ENCODE measurements at regions not wholly inside any gene's neighbourhood (a gene's known extent, or its start where the extent isn't known, plus 50 kb on each side); places are given as distances from the start of the nearest gene placed in this dataset.

GRCh38 chr2:126766295-126766968 lies 110.5 kb downstream of the GYPC start:
- Histone ChIP-seq H3K4me1 (no peaks in the 10 kb centered on the region), H3K27ac (no peak overlapping the region), H3K4me3 (no peak overlapping the region), H3K27me3 (no peaks in the 10 kb centered on the region), H3K9me3 (no peaks in the 10 kb centered on the region), H3K36me3 (replicated peaks in 1 of 2; ENCODE audit: insufficient read depth in 1 of 2, low read depth in 2 of 2) (no peaks in the 10 kb centered on the region)
- intact Hi-C loops (cut with DNase I) = no loop called here
- TF ChIP-seq, protein P1, sequence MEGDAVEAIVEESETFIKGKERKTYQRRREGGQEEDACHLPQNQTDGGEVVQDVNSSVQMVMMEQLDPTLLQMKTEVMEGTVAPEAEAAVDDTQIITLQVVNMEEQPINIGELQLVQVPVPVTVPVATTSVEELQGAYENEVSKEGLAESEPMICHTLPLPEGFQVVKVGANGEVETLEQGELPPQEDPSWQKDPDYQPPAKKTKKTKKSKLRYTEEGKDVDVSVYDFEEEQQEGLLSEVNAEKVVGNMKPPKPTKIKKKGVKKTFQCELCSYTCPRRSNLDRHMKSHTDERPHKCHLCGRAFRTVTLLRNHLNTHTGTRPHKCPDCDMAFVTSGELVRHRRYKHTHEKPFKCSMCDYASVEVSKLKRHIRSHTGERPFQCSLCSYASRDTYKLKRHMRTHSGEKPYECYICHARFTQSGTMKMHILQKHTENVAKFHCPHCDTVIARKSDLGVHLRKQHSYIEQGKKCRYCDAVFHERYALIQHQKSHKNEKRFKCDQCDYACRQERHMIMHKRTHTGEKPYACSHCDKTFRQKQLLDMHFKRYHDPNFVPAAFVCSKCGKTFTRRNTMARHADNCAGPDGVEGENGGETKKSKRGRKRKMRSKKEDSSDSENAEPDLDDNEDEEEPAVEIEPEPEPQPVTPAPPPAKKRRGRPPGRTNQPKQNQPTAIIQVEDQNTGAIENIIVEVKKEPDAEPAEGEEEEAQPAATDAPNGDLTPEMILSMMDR (IDR thresholded peaks at IDR 0.05) = no peak
- TF ChIP-seq POLR2A (IDR thresholded peaks at IDR 0.05) = no peak
- no peak for ATAC-seq
- DNase-seq = no peak
- WGBS, 2 donors = 57 to 67% methylated on average over 6 of the region's 7 CpGs

DNA sequence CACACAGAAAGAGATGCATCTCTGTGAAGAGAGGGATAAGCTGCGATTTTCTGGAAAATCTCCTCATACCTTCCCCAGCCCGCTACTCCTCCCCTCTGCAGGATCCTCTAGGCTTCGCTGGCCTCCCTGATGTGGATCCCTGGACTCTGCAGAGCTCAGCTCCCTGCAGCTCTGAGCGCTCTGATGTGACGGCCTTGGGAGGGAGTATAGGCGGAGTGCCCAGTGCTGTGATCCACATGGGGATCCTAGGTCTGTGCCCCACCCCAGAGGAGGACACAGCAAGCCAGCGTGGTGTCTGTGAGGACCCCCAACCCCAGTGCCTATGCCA lies 111.0 kb downstream of the GYPC start:
- Histone ChIP-seq H3K27me3 (no peaks in the 10 kb centered on the region), H3K4me3 (no peak overlapping the region), H3K4me1 (no peaks in the 10 kb centered on the region), H3K9me3 (no peaks in the 10 kb centered on the region), H3K27ac (no peak overlapping the region), H3K36me3 (replicated peaks in 1 of 2; ENCODE audit: insufficient read depth in 1 of 2, low read depth in 2 of 2) (no peaks in the 10 kb centered on the region)
- 57 to 59% methylated on average over 6 to 7 of the region's 7 CpGs for WGBS, 2 donors
- no peak for DNase-seq
- no peak for ATAC-seq
- intact Hi-C loops (cut with DNase I) = no loop called here
- TF ChIP-seq POLR2A (IDR thresholded peaks at IDR 0.05) = no peak
- TF ChIP-seq, protein P1 (IDR thresholded peaks at IDR 0.05) = no peak

- no peaks in the 10 kb centered on the region for H3K27me3 ChIP-seq
- 54 to 57% methylated on average over 3 of the region's 3 CpGs for WGBS, 2 donors
These were observed 113.2 kb downstream of the GYPC start for GRCh38 chr2:126769118-126769517.

DNA sequence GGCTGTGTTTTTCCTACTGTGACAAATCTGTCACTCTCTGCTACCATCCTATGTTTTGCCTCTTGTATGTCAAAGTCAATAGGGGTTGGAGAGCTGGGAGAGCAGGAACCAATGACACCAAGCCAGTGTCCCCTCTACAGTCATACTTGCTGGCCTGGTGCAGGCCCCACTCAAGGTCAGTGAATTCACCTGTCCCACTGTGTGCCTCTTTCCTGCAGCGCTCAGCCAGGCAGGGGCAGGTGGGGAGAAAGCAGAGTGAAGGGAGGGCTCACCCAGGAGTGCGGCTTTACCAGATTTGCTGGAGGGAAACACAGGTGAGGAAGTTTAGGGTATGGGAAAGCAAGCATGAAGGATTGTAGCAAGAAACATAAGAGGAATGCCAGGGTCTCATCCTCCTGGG lies 114.5 kb downstream of the GYPC start:
- H3K36me3 ChIP-seq (replicated peaks in 1 of 2; ENCODE audit: insufficient read depth in 1 of 2, low read depth in 2 of 2) = no peaks in the 10 kb centered on the region
- DNase-seq (no peak), ATAC-seq (no peak)
- H3K27me3 ChIP-seq = no peaks in the 10 kb centered on the region
- H3K9me3 ChIP-seq = no peaks in the 10 kb centered on the region
- TF ChIP-seq, protein P1 (IDR thresholded peaks at IDR 0.05) = no peak
- no peak for TF ChIP-seq POLR2A (IDR thresholded peaks at IDR 0.05)
- no peak overlapping the region for H3K4me3 ChIP-seq
- WGBS, 2 donors = 78 to 88% methylated on average over 2 of the region's 2 CpGs
- intact Hi-C loops (cut with DNase I) = loop anchor here (10.0 kb wide), 1 partner anchor 236 kb away; no protein-coding TSS in a partner anchor
- H3K4me1 ChIP-seq = no peaks in the 10 kb centered on the region
- no peak overlapping the region for H3K27ac ChIP-seq

More at GRCh38 chr2:126769118-126769517, 113.2 kb downstream of the GYPC start:
- Histone ChIP-seq H3K36me3 (replicated peaks in 1 of 2; ENCODE audit: insufficient read depth in 1 of 2, low read depth in 2 of 2) (no peaks in the 10 kb centered on the region), H3K27ac (no peak overlapping the region), H3K4me3 (no peak overlapping the region), H3K9me3 (no peaks in the 10 kb centered on the region), H3K4me1 (no peaks in the 10 kb centered on the region)
- intact Hi-C loops (cut with DNase I) = no loop called here
- TF ChIP-seq, protein P1 (IDR thresholded peaks at IDR 0.05) = no peak
- TF ChIP-seq POLR2A (IDR thresholded peaks at IDR 0.05) = no peak
- DNase-seq (peak in 1 of 4 donors; percentile 3), ATAC-seq (no peak)

- DNase-seq = peak in 1 of 4 donors; percentile 3
- H3K4me1 ChIP-seq = no peaks in the 10 kb centered on the region
- no peak overlapping the region for H3K4me3 ChIP-seq
- no peaks in the 10 kb centered on the region for H3K9me3 ChIP-seq
- no peaks in the 10 kb centered on the region for H3K27me3 ChIP-seq
- no peak for ATAC-seq
- intact Hi-C loops (cut with DNase I) = loop anchor here (10.0 kb wide), 1 partner anchor 236 kb away; no protein-coding TSS in a partner anchor
- no peak for TF ChIP-seq POLR2A (IDR thresholded peaks at IDR 0.05)
- TF ChIP-seq, protein P1 (IDR thresholded peaks at IDR 0.05) = no peak
- no peak overlapping the region for H3K27ac ChIP-seq
- WGBS, 2 donors = 79 to 80% methylated on average over 6 of the region's 6 CpGs
- no peaks in the 10 kb centered on the region for H3K36me3 ChIP-seq (replicated peaks in 1 of 2; ENCODE audit: insufficient read depth in 1 of 2, low read depth in 2 of 2)
These were observed 115.1 kb downstream of the GYPC start for GRCh38 chr2:126771094-126771493.

All from body of pancreas (tissue), 4 donors.